ENCODE measurements at regions not wholly inside any gene's neighbourhood (a gene's known extent, or its start where the extent isn't known, plus 50 kb on each side); places are given as distances from the start of the nearest gene placed in this dataset.

GRCh38 chr18:42165922-42166513 lies 211.0 kb downstream of the PIK3C3 start:
- Histone ChIP-seq H3K9me3 (ENCODE audit: control insufficient read depth, low read length) (no peaks in the 10 kb centered on the region), H3K27ac (ENCODE audit: low read depth in 1 of 2, low read length in 2 of 2) (no peak overlapping the region), H3K36me3 (ENCODE audit: control insufficient read depth in 1 of 2, insufficient read depth in 2 of 2, low read length in 1 of 2) (no peaks in the 10 kb centered on the region), H3K27me3 (ENCODE audit: control insufficient read depth in 1 of 2, insufficient read depth in 2 of 2, low read length in 1 of 2) (no peaks in the 10 kb centered on the region), H3K4me1 (ENCODE audit: control insufficient read depth in 1 of 2, insufficient read depth in 2 of 2, low read length in 2 of 2) (no peaks in the 10 kb centered on the region), H3K4me3 (ENCODE audit: low read length in 2 of 2) (no peak overlapping the region)
- ATAC-seq (ENCODE audit: low FRiP score) (no peak), DNase-seq (no peak)
- 1 to 14% methylated on average over 1 of the region's 1 CpG for WGBS, 2 donors
- intact Hi-C loops (cut with DNase I), result no loop called here

- ATAC-seq (ENCODE audit: low FRiP score), result no peak
- intact Hi-C loops (cut with DNase I), result no loop called here
- WGBS, 2 donors, result 49 to 71% methylated on average over 2 of the region's 2 CpGs
Observed at GRCh38 chr18:42168487-42168886, 213.5 kb downstream of the PIK3C3 start.

GRCh38 chr18:42168907-42169306 lies 213.9 kb downstream of the PIK3C3 start:
- intact Hi-C loops (cut with DNase I), result no loop called here

More at GRCh38 chr18:42168487-42168886, 213.5 kb downstream of the PIK3C3 start:
- H3K9me3 ChIP-seq (ENCODE audit: control insufficient read depth, low read length), result no peaks in the 10 kb centered on the region
- no peaks in the 10 kb centered on the region for H3K4me1 ChIP-seq (ENCODE audit: control insufficient read depth in 1 of 2, insufficient read depth in 2 of 2, low read length in 2 of 2)
- H3K4me3 ChIP-seq (ENCODE audit: low read length in 2 of 2), result no peak overlapping the region
- H3K27ac ChIP-seq (ENCODE audit: low read depth in 1 of 2, low read length in 2 of 2), result no peak overlapping the region
- no peaks in the 10 kb centered on the region for H3K36me3 ChIP-seq (ENCODE audit: control insufficient read depth in 1 of 2, insufficient read depth in 2 of 2, low read length in 1 of 2)
- H3K27me3 ChIP-seq (ENCODE audit: control insufficient read depth in 1 of 2, insufficient read depth in 2 of 2, low read length in 1 of 2), result no peaks in the 10 kb centered on the region
- no peak for DNase-seq

GRCh38 chr18:42174909-42175308 lies 219.9 kb downstream of the PIK3C3 start:
- ATAC-seq (ENCODE audit: low FRiP score), result no peak
- 94 to 97% methylated on average over 1 of the region's 1 CpG for WGBS, 2 donors
- H3K4me3 ChIP-seq (ENCODE audit: low read length in 2 of 2), result no peak overlapping the region
- no peaks in the 10 kb centered on the region for H3K4me1 ChIP-seq (ENCODE audit: control insufficient read depth in 1 of 2, insufficient read depth in 2 of 2, low read length in 2 of 2)
- no peak for DNase-seq
- no peaks in the 10 kb centered on the region for H3K27me3 ChIP-seq (ENCODE audit: control insufficient read depth in 1 of 2, insufficient read depth in 2 of 2, low read length in 1 of 2)
- intact Hi-C loops (cut with DNase I), result no loop called here
- H3K27ac ChIP-seq (ENCODE audit: low read depth in 1 of 2, low read length in 2 of 2), result no peak overlapping the region
- H3K36me3 ChIP-seq (ENCODE audit: control insufficient read depth in 1 of 2, insufficient read depth in 2 of 2, low read length in 1 of 2), result no peaks in the 10 kb centered on the region
- H3K9me3 ChIP-seq (ENCODE audit: control insufficient read depth, low read length), result no peaks in the 10 kb centered on the region

More at GRCh38 chr18:42168907-42169306, 213.9 kb downstream of the PIK3C3 start:
- Histone ChIP-seq H3K4me3 (ENCODE audit: low read length in 2 of 2) (no peak overlapping the region), H3K27me3 (ENCODE audit: control insufficient read depth in 1 of 2, insufficient read depth in 2 of 2, low read length in 1 of 2) (no peaks in the 10 kb centered on the region), H3K36me3 (ENCODE audit: control insufficient read depth in 1 of 2, insufficient read depth in 2 of 2, low read length in 1 of 2) (no peaks in the 10 kb centered on the region), H3K9me3 (ENCODE audit: control insufficient read depth, low read length) (no peaks in the 10 kb centered on the region), H3K4me1 (ENCODE audit: control insufficient read depth in 1 of 2, insufficient read depth in 2 of 2, low read length in 2 of 2) (no peaks in the 10 kb centered on the region), H3K27ac (ENCODE audit: low read depth in 1 of 2, low read length in 2 of 2) (no peak overlapping the region)
- no peak for DNase-seq
- ATAC-seq (ENCODE audit: low FRiP score), result no peak
- WGBS, 2 donors, result 53 to 55% methylated on average over 3 of the region's 3 CpGs

DNA sequence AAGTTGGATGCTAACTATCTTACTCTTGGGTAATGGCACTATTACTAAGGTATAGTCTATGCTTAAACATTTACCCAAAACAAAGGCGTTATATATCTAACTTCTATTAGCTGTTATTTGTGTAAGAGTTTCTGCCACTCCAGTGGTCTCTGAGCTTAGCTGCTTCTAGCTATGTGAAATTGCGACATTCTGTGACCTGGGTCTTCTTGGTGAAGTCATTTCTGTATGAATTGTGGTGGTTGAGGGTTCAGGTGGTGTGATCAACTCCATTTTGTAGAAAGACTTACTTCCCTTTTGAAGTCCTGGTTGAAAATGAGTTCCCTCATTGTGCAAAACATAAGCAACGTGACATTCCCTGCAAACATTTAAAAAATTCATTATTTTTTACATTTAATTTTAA lies 221.6 kb downstream of the PIK3C3 start:
- H3K27me3 ChIP-seq (ENCODE audit: control insufficient read depth in 1 of 2, insufficient read depth in 2 of 2, low read length in 1 of 2), result no peaks in the 10 kb centered on the region
- 77 to 81% methylated on average over 3 of the region's 3 CpGs for WGBS, 2 donors
- no peak overlapping the region for H3K4me3 ChIP-seq (ENCODE audit: low read length in 2 of 2)
- intact Hi-C loops (cut with DNase I), result no loop called here
- no peaks in the 10 kb centered on the region for H3K4me1 ChIP-seq (ENCODE audit: control insufficient read depth in 1 of 2, insufficient read depth in 2 of 2, low read length in 2 of 2)
- ATAC-seq (ENCODE audit: low FRiP score) (no peak), DNase-seq (no peak)
- no peak overlapping the region for H3K27ac ChIP-seq (ENCODE audit: low read depth in 1 of 2, low read length in 2 of 2)
- no peaks in the 10 kb centered on the region for H3K9me3 ChIP-seq (ENCODE audit: control insufficient read depth, low read length)
- H3K36me3 ChIP-seq (ENCODE audit: control insufficient read depth in 1 of 2, insufficient read depth in 2 of 2, low read length in 1 of 2), result no peaks in the 10 kb centered on the region

GRCh38 chr18:42177390-42177789 lies 222.4 kb downstream of the PIK3C3 start:
- H3K4me1 ChIP-seq (ENCODE audit: control insufficient read depth in 1 of 2, insufficient read depth in 2 of 2, low read length in 2 of 2), result no peaks in the 10 kb centered on the region
- no peaks in the 10 kb centered on the region for H3K27me3 ChIP-seq (ENCODE audit: control insufficient read depth in 1 of 2, insufficient read depth in 2 of 2, low read length in 1 of 2)
- H3K36me3 ChIP-seq (ENCODE audit: control insufficient read depth in 1 of 2, insufficient read depth in 2 of 2, low read length in 1 of 2), result no peaks in the 10 kb centered on the region
- H3K27ac ChIP-seq (ENCODE audit: low read depth in 1 of 2, low read length in 2 of 2), result no peak overlapping the region
- no peaks in the 10 kb centered on the region for H3K9me3 ChIP-seq (ENCODE audit: control insufficient read depth, low read length)
- DNase-seq (no peak), ATAC-seq (ENCODE audit: low FRiP score) (no peak)
- intact Hi-C loops (cut with DNase I), result no loop called here
- H3K4me3 ChIP-seq (ENCODE audit: low read length in 2 of 2), result no peak overlapping the region
- 65 to 73% methylated on average over 1 of the region's 1 CpG for WGBS, 2 donors

- H3K36me3 ChIP-seq (ENCODE audit: control insufficient read depth in 1 of 2, insufficient read depth in 2 of 2, low read length in 1 of 2), result no peaks in the 10 kb centered on the region
- H3K4me1 ChIP-seq (ENCODE audit: control insufficient read depth in 1 of 2, insufficient read depth in 2 of 2, low read length in 2 of 2), result no peaks in the 10 kb centered on the region
- WGBS, 2 donors, result 98 to 100% methylated on average over 1 of the region's 1 CpG
- no peak overlapping the region for H3K27ac ChIP-seq (ENCODE audit: low read depth in 1 of 2, low read length in 2 of 2)
- no peaks in the 10 kb centered on the region for H3K27me3 ChIP-seq (ENCODE audit: control insufficient read depth in 1 of 2, insufficient read depth in 2 of 2, low read length in 1 of 2)
- intact Hi-C loops (cut with DNase I), result no loop called here
- H3K4me3 ChIP-seq (ENCODE audit: low read length in 2 of 2), result no peak overlapping the region
- H3K9me3 ChIP-seq (ENCODE audit: control insufficient read depth, low read length), result no peaks in the 10 kb centered on the region
- no peak for DNase-seq
- ATAC-seq (ENCODE audit: low FRiP score), result no peak
Observed at GRCh38 chr18:42178376-42179080, 223.5 kb downstream of the PIK3C3 start.

- no peaks in the 10 kb centered on the region for H3K9me3 ChIP-seq (ENCODE audit: control insufficient read depth, low read length)
- intact Hi-C loops (cut with DNase I), result no loop called here
- H3K36me3 ChIP-seq (ENCODE audit: control insufficient read depth in 1 of 2, insufficient read depth in 2 of 2, low read length in 1 of 2), result no peaks in the 10 kb centered on the region
- no peak overlapping the region for H3K27ac ChIP-seq (ENCODE audit: low read depth in 1 of 2, low read length in 2 of 2)
- no peak for ATAC-seq (ENCODE audit: low FRiP score)
- no peak overlapping the region for H3K4me3 ChIP-seq (ENCODE audit: low read length in 2 of 2)
- peaks cover 0 to 1% of the 10 kb centered on the region in 2 donors for H3K4me1 ChIP-seq (ENCODE audit: control insufficient read depth in 1 of 2, insufficient read depth in 2 of 2, low read length in 2 of 2)
- 90 to 91% methylated on average over 6 of the region's 6 CpGs for WGBS, 2 donors
- H3K27me3 ChIP-seq (ENCODE audit: control insufficient read depth in 1 of 2, insufficient read depth in 2 of 2, low read length in 1 of 2), result no peaks in the 10 kb centered on the region
- DNase-seq, result no peak
Observed at GRCh38 chr18:42179542-42180121, 224.6 kb downstream of the PIK3C3 start.

- Histone ChIP-seq H3K4me1 (ENCODE audit: control insufficient read depth in 1 of 2, insufficient read depth in 2 of 2, low read length in 2 of 2) (peaks cover 0 to 1% of the 10 kb centered on the region in 2 donors), H3K27ac (ENCODE audit: low read depth in 1 of 2, low read length in 2 of 2) (no peak overlapping the region), H3K4me3 (ENCODE audit: low read length in 2 of 2) (no peak overlapping the region), H3K27me3 (ENCODE audit: control insufficient read depth in 1 of 2, insufficient read depth in 2 of 2, low read length in 1 of 2) (no peaks in the 10 kb centered on the region), H3K9me3 (ENCODE audit: control insufficient read depth, low read length) (no peaks in the 10 kb centered on the region), H3K36me3 (ENCODE audit: control insufficient read depth in 1 of 2, insufficient read depth in 2 of 2, low read length in 1 of 2) (no peaks in the 10 kb centered on the region)
- WGBS, 2 donors, result 51 to 60% methylated on average over 3 of the region's 3 CpGs
- DNase-seq (no peak), ATAC-seq (ENCODE audit: low FRiP score) (no peak)
- intact Hi-C loops (cut with DNase I), result no loop called here
Observed at GRCh38 chr18:42181474-42181873, 226.4 kb downstream of the PIK3C3 start.

All from aorta (tissue), 5 donors.